PFSK-1 (cell line): ENCODE measurements at regions not wholly inside any gene's neighbourhood (a gene's known extent, or its start where the extent isn't known, plus 50 kb on each side); places are given as distances from the start of the nearest gene placed in this dataset.

Source experiments
- POLR2AphosphoS5 ChIP-seq: IDR thresholded peaks from 2 replicates; pipeline ENCODE4 v1.6.1; 2012; ENCODE audit warnings: low read depth, mild to moderate bottlenecking, control low read depth, low read length, moderate library complexity
- REST ChIP-seq, 2 experiments: IDR thresholded peaks; 2 replicates each; pipeline versions ENCODE4 v1.6.1 to v1.8.0; 2011 to 2012; ENCODE audit warnings: low read depth in 2 of 2, low read length in 2 of 2, control low read depth in 1 of 2, inconsistent platforms in 1 of 2, mild to moderate bottlenecking in 1 of 2, moderate library complexity in 1 of 2; ENCODE audit not compliant: insufficient read depth in 1 of 2
- TAF1 ChIP-seq: IDR thresholded peaks from 2 replicates; pipeline ENCODE4 v1.6.1; 2012; ENCODE audit warnings: low read length, control low read depth, borderline replicate concordance; ENCODE audit not compliant: insufficient read depth

GRCh38 chr4:15233264-15233597 lies 194.6 kb upstream of the C1QTNF7 start:
- TF ChIP-seq POLR2AphosphoS5 (no peak), TAF1 (no peak), REST (IDR thresholded peaks at IDR 0.05; ENCODE audit: insufficient read depth in 1 of 2, low read depth in 2 of 2, low read length in 2 of 2) (no peak)
